Right atrium auricular region (tissue), 2 donors: ENCODE measurements at regions not wholly inside any gene's neighbourhood (a gene's known extent, or its start where the extent isn't known, plus 50 kb on each side); places are given as distances from the start of the nearest gene placed in this dataset.

Source experiments
- DNase-seq: peaks from one replicate; pipeline ENCODE4 v3.0.0-alpha.2; 2019; ENCODE audit warnings: low spot score
- H3K27ac ChIP-seq, 2 donors: fragments of 200-600 bp; sonication (generic); 1 replicate in 1 of 2; 2 replicates in 1 of 2; pipeline ENCODE4 v1.5.1; 2016 to 2019
- H3K27me3 ChIP-seq, 2 donors: fragments of 200-600 bp; sonication (generic); one replicate each; pipeline versions ENCODE4 v1.5.1 to v1.6.0; 2017 to 2019
- H3K36me3 ChIP-seq: fragments of 200-600 bp; sonication (generic); one replicate; pipeline ENCODE4 v1.5.1; 2016
- H3K4me1 ChIP-seq, 2 donors: fragments of 200-600 bp; sonication (generic); one replicate each; pipeline versions ENCODE4 v1.5.1 to v1.6.0; 2017 to 2019
- H3K4me3 ChIP-seq, 2 donors: fragments of 200-600 bp; sonication (generic); 1 replicate in 1 of 2; 2 replicates in 1 of 2; pipeline ENCODE4 v1.5.1; 2017 to 2019; ENCODE audit warnings: mild to moderate bottlenecking in 1 of 2, moderate library complexity in 1 of 2
- H3K9me3 ChIP-seq, 2 donors: fragments of 200-600 bp; sonication (generic); one replicate each; pipeline ENCODE4 v1.5.1; 2019
- CTCF ChIP-seq, 2 donors: fragments of 200-600 bp; sonication (generic); IDR thresholded peaks; one replicate each; pipeline ENCODE4 v1.5.1; 2019; ENCODE audit warnings: antibody characterized with exemption in 2 of 2

GRCh38 chr10:2878818-2879217 lies 188.5 kb upstream of the PFKP start:
- no peak for TF ChIP-seq CTCF (IDR thresholded peaks at IDR 0.05)
- no peak for DNase-seq
- H3K4me3 ChIP-seq: no peak overlapping the region
- no peaks in the 10 kb centered on the region for H3K9me3 ChIP-seq
- H3K4me1 ChIP-seq: no peaks in the 10 kb centered on the region
- H3K36me3 ChIP-seq: no peaks in the 10 kb centered on the region
- no peak overlapping the region for H3K27ac ChIP-seq
- H3K27me3 ChIP-seq: no peaks in the 10 kb centered on the region

- no peak for TF ChIP-seq CTCF (IDR thresholded peaks at IDR 0.05)
- DNase-seq: no peak
- no peaks in the 10 kb centered on the region for H3K36me3 ChIP-seq
- H3K4me1 ChIP-seq: no peaks in the 10 kb centered on the region
- H3K27me3 ChIP-seq: no peaks in the 10 kb centered on the region
- H3K9me3 ChIP-seq: no peaks in the 10 kb centered on the region
- H3K27ac ChIP-seq: no peak overlapping the region
- H3K4me3 ChIP-seq: no peak overlapping the region
These were observed 191.3 kb upstream of the PFKP start for GRCh38 chr10:2876032-2876431.

DNA sequence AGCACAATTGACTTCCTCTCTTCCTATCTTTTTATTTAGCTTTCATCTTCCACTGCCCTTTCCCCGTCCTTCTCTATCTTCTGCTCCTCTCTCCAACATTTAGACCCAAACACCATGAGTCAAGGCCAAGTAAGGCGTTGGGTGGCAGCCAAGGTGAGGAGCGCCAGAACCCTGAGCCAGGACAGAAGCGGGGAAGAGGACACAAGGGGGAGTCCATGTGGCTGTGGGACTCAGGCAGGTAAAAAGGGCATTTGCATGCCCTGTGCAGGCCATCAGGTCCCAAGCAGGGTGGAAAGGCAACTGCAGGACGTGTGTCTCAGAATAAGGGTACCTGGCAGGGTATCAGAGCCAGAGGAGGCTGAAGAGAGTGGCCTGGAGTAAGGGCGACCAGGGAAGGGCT lies 192.4 kb upstream of the PFKP start:
- Histone ChIP-seq H3K9me3 (no peaks in the 10 kb centered on the region), H3K27me3 (no peaks in the 10 kb centered on the region), H3K4me3 (no peak overlapping the region), H3K4me1 (no peaks in the 10 kb centered on the region), H3K27ac (no peak overlapping the region), H3K36me3 (no peaks in the 10 kb centered on the region)
- DNase-seq: no peak
- TF ChIP-seq CTCF (IDR thresholded peaks at IDR 0.05): no peak

- TF ChIP-seq CTCF (IDR thresholded peaks at IDR 0.05): no peak
- no peak for DNase-seq
- Histone ChIP-seq H3K27ac (no peak overlapping the region), H3K36me3 (no peaks in the 10 kb centered on the region), H3K9me3 (no peaks in the 10 kb centered on the region), H3K4me1 (no peaks in the 10 kb centered on the region), H3K27me3 (no peaks in the 10 kb centered on the region), H3K4me3 (no peak overlapping the region)
These were observed 193.6 kb upstream of the PFKP start for GRCh38 chr10:2873769-2874168.

GRCh38 chr10:2871673-2872219 lies 195.6 kb upstream of the PFKP start:
- no peak overlapping the region for H3K27ac ChIP-seq
- no peaks in the 10 kb centered on the region for H3K36me3 ChIP-seq
- no peaks in the 10 kb centered on the region for H3K4me1 ChIP-seq
- H3K27me3 ChIP-seq: no peaks in the 10 kb centered on the region
- no peak overlapping the region for H3K4me3 ChIP-seq
- H3K9me3 ChIP-seq: no peaks in the 10 kb centered on the region
- TF ChIP-seq CTCF (IDR thresholded peaks at IDR 0.05): no peak
- no peak for DNase-seq

GRCh38 chr10:2870654-2871053 lies 196.7 kb upstream of the PFKP start:
- Histone ChIP-seq H3K36me3 (no peaks in the 10 kb centered on the region), H3K4me3 (no peak overlapping the region), H3K27ac (no peak overlapping the region), H3K4me1 (no peaks in the 10 kb centered on the region), H3K9me3 (no peaks in the 10 kb centered on the region), H3K27me3 (no peaks in the 10 kb centered on the region)
- no peak for DNase-seq
- no peak for TF ChIP-seq CTCF (IDR thresholded peaks at IDR 0.05)
